HG03565 (cell line): ENCODE measurements at regions not wholly inside any gene's neighbourhood (a gene's known extent, or its start where the extent isn't known, plus 50 kb on each side); places are given as distances from the start of the nearest gene placed in this dataset.
A peak's percentile ranks its signal among the peaks of the same experiment; 100 is the strongest.
"Not testable (repeated sequence)": the region's sequence is repeated elsewhere in the genome, so short reads cannot be mapped to it uniquely, and the experiment has no call there.

Experiments
- ATAC-seq: cut with Tn5 transposase; IDR thresholded peaks from one replicate; pipeline ENCODE4 v1.9.1; 2021; ENCODE audit warnings: mild to moderate bottlenecking, moderate library complexity; ENCODE audit not compliant: unreplicated experiment

- no peak for ATAC-seq
These were observed 77.4 kb downstream of the MS4A13 start for GRCh38 chr11:60592601-60593000.

GRCh38 chr11:60594998-60595642 is 79.9 kb downstream of the MS4A13 start:
- no peak for ATAC-seq

GRCh38 chr11:60607483-60607882 is 91.9 kb upstream of the MS4A8 start:
- no peak for ATAC-seq

- ATAC-seq: no peak
These were observed 89.8 kb upstream of the MS4A8 start for GRCh38 chr11:60609632-60610031.

GRCh38 chr11:60610702-60611101 is 88.7 kb upstream of the MS4A8 start:
- ATAC-seq: no peak

- ATAC-seq: no peak
These were observed 83.9 kb upstream of the MS4A8 start for GRCh38 chr11:60615497-60615896.

- ATAC-seq: not testable (repeated sequence)
These were observed 77.5 kb upstream of the MS4A8 start for GRCh38 chr11:60621940-60622339.

- ATAC-seq: not testable (repeated sequence)
These were observed 76.6 kb upstream of the MS4A8 start for GRCh38 chr11:60622776-60623175.

GRCh38 chr11:60625262-60625661 is 74.2 kb upstream of the MS4A8 start:
- no peak for ATAC-seq

GRCh38 chr11:60629399-60629798 is 70.0 kb upstream of the MS4A8 start:
- ATAC-seq: no peak

- ATAC-seq: no peak
These were observed 67.5 kb upstream of the MS4A8 start for GRCh38 chr11:60631944-60632343.

GRCh38 chr11:60633645-60634044 is 65.8 kb upstream of the MS4A8 start:
- ATAC-seq: peak; percentile 64

- peak; percentile 23 for ATAC-seq
These were observed 65.3 kb upstream of the MS4A8 start for GRCh38 chr11:60634126-60634525.

- no peak for ATAC-seq
These were observed 57.5 kb upstream of the MS4A8 start for GRCh38 chr11:60641940-60642339.

- ATAC-seq: no peak
These were observed 52.3 kb upstream of the MS4A8 start for GRCh38 chr11:60647087-60647486.
